ENCODE measurements at regions not wholly inside any gene's neighbourhood (a gene's known extent, or its start where the extent isn't known, plus 50 kb on each side); places are given as distances from the start of the nearest gene placed in this dataset.

GRCh38 chr5:112024769-112025168 is 267.8 kb upstream of the NREP start:
- TF ChIP-seq CTCF (IDR thresholded peaks at IDR 0.05; ENCODE audit: poor library complexity, severe bottlenecking): no peak
- Histone ChIP-seq H3K9me3 (ENCODE audit: severe bottlenecking) (no peaks in the 10 kb centered on the region), H3K27ac (ENCODE audit: poor library complexity, severe bottlenecking) (no peak overlapping the region), H3K36me3 (ENCODE audit: low read depth) (no peaks in the 10 kb centered on the region), H3K4me3 (ENCODE audit: severe bottlenecking) (no peak overlapping the region), H3K4me1 (ENCODE audit: insufficient read depth, poor library complexity, severe bottlenecking) (no peaks in the 10 kb centered on the region), H3K27me3 (ENCODE audit: insufficient read depth, poor library complexity, severe bottlenecking) (no peaks in the 10 kb centered on the region)
- ATAC-seq (ENCODE audit: low read depth) (no peak), DNase-seq (ENCODE audit: low spot score) (no peak)

GRCh38 chr5:112024221-112024620 is 267.2 kb upstream of the NREP start:
- Histone ChIP-seq H3K9me3 (ENCODE audit: severe bottlenecking) (no peaks in the 10 kb centered on the region), H3K27me3 (ENCODE audit: insufficient read depth, poor library complexity, severe bottlenecking) (no peaks in the 10 kb centered on the region), H3K36me3 (ENCODE audit: low read depth) (no peaks in the 10 kb centered on the region), H3K4me3 (ENCODE audit: severe bottlenecking) (no peak overlapping the region), H3K4me1 (ENCODE audit: insufficient read depth, poor library complexity, severe bottlenecking) (no peaks in the 10 kb centered on the region), H3K27ac (ENCODE audit: poor library complexity, severe bottlenecking) (no peak overlapping the region)
- ATAC-seq (ENCODE audit: low read depth) (no peak), DNase-seq (ENCODE audit: low spot score) (no peak)
- no peak for TF ChIP-seq CTCF (IDR thresholded peaks at IDR 0.05; ENCODE audit: poor library complexity, severe bottlenecking)

GRCh38 chr5:112023766-112024165 is 266.8 kb upstream of the NREP start:
- Histone ChIP-seq H3K9me3 (ENCODE audit: severe bottlenecking) (no peaks in the 10 kb centered on the region), H3K4me1 (ENCODE audit: insufficient read depth, poor library complexity, severe bottlenecking) (no peaks in the 10 kb centered on the region), H3K27ac (ENCODE audit: poor library complexity, severe bottlenecking) (no peak overlapping the region), H3K4me3 (ENCODE audit: severe bottlenecking) (no peak overlapping the region), H3K27me3 (ENCODE audit: insufficient read depth, poor library complexity, severe bottlenecking) (no peaks in the 10 kb centered on the region), H3K36me3 (ENCODE audit: low read depth) (no peaks in the 10 kb centered on the region)
- TF ChIP-seq CTCF (IDR thresholded peaks at IDR 0.05; ENCODE audit: poor library complexity, severe bottlenecking): no peak
- ATAC-seq (ENCODE audit: low read depth) (no peak), DNase-seq (ENCODE audit: low spot score) (no peak)

- no peak for DNase-seq (ENCODE audit: low spot score)
- no peak for ATAC-seq (ENCODE audit: low read depth)
- Histone ChIP-seq H3K9me3 (ENCODE audit: severe bottlenecking) (no peaks in the 10 kb centered on the region), H3K4me3 (ENCODE audit: severe bottlenecking) (no peak overlapping the region), H3K27ac (ENCODE audit: poor library complexity, severe bottlenecking) (no peak overlapping the region), H3K27me3 (ENCODE audit: insufficient read depth, poor library complexity, severe bottlenecking) (no peaks in the 10 kb centered on the region), H3K4me1 (ENCODE audit: insufficient read depth, poor library complexity, severe bottlenecking) (no peaks in the 10 kb centered on the region), H3K36me3 (ENCODE audit: low read depth) (no peaks in the 10 kb centered on the region)
- TF ChIP-seq CTCF (IDR thresholded peaks at IDR 0.05; ENCODE audit: poor library complexity, severe bottlenecking): no peak
Measured at GRCh38 chr5:112018846-112019245, 261.9 kb upstream of the NREP start.

- H3K4me3 ChIP-seq (ENCODE audit: severe bottlenecking): no peak overlapping the region
- DNase-seq (ENCODE audit: low spot score) (no peak), ATAC-seq (ENCODE audit: low read depth) (no peak)
- H3K27ac ChIP-seq (ENCODE audit: poor library complexity, severe bottlenecking): no peak overlapping the region
- no peak for TF ChIP-seq CTCF (IDR thresholded peaks at IDR 0.05; ENCODE audit: poor library complexity, severe bottlenecking)
- H3K4me1 ChIP-seq (ENCODE audit: insufficient read depth, poor library complexity, severe bottlenecking): no peaks in the 10 kb centered on the region
- no peaks in the 10 kb centered on the region for H3K27me3 ChIP-seq (ENCODE audit: insufficient read depth, poor library complexity, severe bottlenecking)
- no peaks in the 10 kb centered on the region for H3K36me3 ChIP-seq (ENCODE audit: low read depth)
- no peaks in the 10 kb centered on the region for H3K9me3 ChIP-seq (ENCODE audit: severe bottlenecking)
Measured at GRCh38 chr5:112016980-112017379, 260.0 kb upstream of the NREP start.
